ENCODE measurements at regions not wholly inside any gene's neighbourhood (a gene's known extent, or its start where the extent isn't known, plus 50 kb on each side); places are given as distances from the start of the nearest gene placed in this dataset.

GRCh38 chr5:155068616-155069100, 55.1 kb downstream of the KIF4B start:
- no peak for TF ChIP-seq GATA3 (IDR thresholded peaks at IDR 0.05; ENCODE audit: low read depth, low read length)
- no peak for TF ChIP-seq GATA2 (IDR thresholded peaks at IDR 0.05; ENCODE audit: low read depth, low read length)

GRCh38 chr5:155069961-155070360, 56.4 kb downstream of the KIF4B start:
- TF ChIP-seq GATA2 (IDR thresholded peaks at IDR 0.05; ENCODE audit: low read depth, low read length) (no peak), GATA3 (IDR thresholded peaks at IDR 0.05; ENCODE audit: low read depth, low read length) (no peak)

GRCh38 chr5:155070781-155071180, 57.2 kb downstream of the KIF4B start:
- TF ChIP-seq GATA2 (IDR thresholded peaks at IDR 0.05; ENCODE audit: low read depth, low read length), result no peak
- TF ChIP-seq GATA3 (IDR thresholded peaks at IDR 0.05; ENCODE audit: low read depth, low read length), result no peak

- TF ChIP-seq GATA3 (IDR thresholded peaks at IDR 0.05; ENCODE audit: low read depth, low read length), result no peak
- no peak for TF ChIP-seq GATA2 (IDR thresholded peaks at IDR 0.05; ENCODE audit: low read depth, low read length)
Measured at GRCh38 chr5:155076379-155076778, 62.8 kb downstream of the KIF4B start.

- TF ChIP-seq GATA2 (IDR thresholded peaks at IDR 0.05; ENCODE audit: low read depth, low read length) (no peak), GATA3 (IDR thresholded peaks at IDR 0.05; ENCODE audit: low read depth, low read length) (no peak)
Measured at GRCh38 chr5:155079698-155080097, 66.1 kb downstream of the KIF4B start.

GRCh38 chr5:155080721-155081120, 67.2 kb downstream of the KIF4B start:
- TF ChIP-seq GATA2 (IDR thresholded peaks at IDR 0.05; ENCODE audit: low read depth, low read length) (no peak), GATA3 (IDR thresholded peaks at IDR 0.05; ENCODE audit: low read depth, low read length) (no peak)

GRCh38 chr5:155081618-155082017, 68.1 kb downstream of the KIF4B start:
- TF ChIP-seq GATA3 (IDR thresholded peaks at IDR 0.05; ENCODE audit: low read depth, low read length), result no peak
- no peak for TF ChIP-seq GATA2 (IDR thresholded peaks at IDR 0.05; ENCODE audit: low read depth, low read length)

- TF ChIP-seq GATA2 (IDR thresholded peaks at IDR 0.05; ENCODE audit: low read depth, low read length) (no peak), GATA3 (IDR thresholded peaks at IDR 0.05; ENCODE audit: low read depth, low read length) (no peak)
Measured at GRCh38 chr5:155082401-155082800, 68.8 kb downstream of the KIF4B start.

- no peak for TF ChIP-seq GATA3 (IDR thresholded peaks at IDR 0.05; ENCODE audit: low read depth, low read length)
Measured at GRCh38 chr5:155085282-155085989, 71.9 kb downstream of the KIF4B start.

- TF ChIP-seq GATA2 (IDR thresholded peaks at IDR 0.05; ENCODE audit: low read depth, low read length), result no peak
- no peak for TF ChIP-seq GATA3 (IDR thresholded peaks at IDR 0.05; ENCODE audit: low read depth, low read length)
Measured at GRCh38 chr5:155087036-155087435, 73.5 kb downstream of the KIF4B start.

GRCh38 chr5:155088811-155089210, 75.3 kb downstream of the KIF4B start:
- no peak for TF ChIP-seq GATA2 (IDR thresholded peaks at IDR 0.05; ENCODE audit: low read depth, low read length)
- no peak for TF ChIP-seq GATA3 (IDR thresholded peaks at IDR 0.05; ENCODE audit: low read depth, low read length)

- TF ChIP-seq GATA3 (IDR thresholded peaks at IDR 0.05; ENCODE audit: low read depth, low read length) (no peak), GATA2 (IDR thresholded peaks at IDR 0.05; ENCODE audit: low read depth, low read length) (no peak)
Measured at GRCh38 chr5:155089643-155090042, 76.1 kb downstream of the KIF4B start.

GRCh38 chr5:155091063-155091648, 77.6 kb downstream of the KIF4B start:
- TF ChIP-seq GATA3 (IDR thresholded peaks at IDR 0.05; ENCODE audit: low read depth, low read length) (no peak), GATA2 (IDR thresholded peaks at IDR 0.05; ENCODE audit: low read depth, low read length) (no peak)

GRCh38 chr5:155091768-155092717, 78.5 kb downstream of the KIF4B start:
- TF ChIP-seq GATA2 (IDR thresholded peaks at IDR 0.05; ENCODE audit: low read depth, low read length) (no peak), GATA3 (IDR thresholded peaks at IDR 0.05; ENCODE audit: low read depth, low read length) (no peak)

Data from SH-SY5Y (cell line).